ENCODE measurements at regions not wholly inside any gene's neighbourhood (a gene's known extent, or its start where the extent isn't known, plus 50 kb on each side); places are given as distances from the start of the nearest gene placed in this dataset.

GRCh38 chr13:55566334-55566733, 1574.4 kb upstream of the PRR20A start:
- TF ChIP-seq CTCF (IDR thresholded peaks at IDR 0.05) (no peak), TCF7 (CRISPR knock-in tag; IDR thresholded peaks at IDR 0.05; ENCODE audit: low read depth) (no peak)
